ENCODE measurements at regions not wholly inside any gene's neighbourhood (a gene's known extent, or its start where the extent isn't known, plus 50 kb on each side); places are given as distances from the start of the nearest gene placed in this dataset.

- H3K27ac Mint-ChIP-seq = no peak overlapping the region
- DNase-seq (no peak), ATAC-seq (replicated peaks in 1 of 2) (no peak)
- H3K4me3 Mint-ChIP-seq = no peak overlapping the region
- no peaks in the 10 kb centered on the region for H3K27me3 Mint-ChIP-seq (ENCODE audit: low read depth)
- no peaks in the 10 kb centered on the region for H3K36me3 Mint-ChIP-seq (ENCODE audit: insufficient read depth in 2 of 2)
- H3K9me3 Mint-ChIP-seq = peaks cover 2% of the 10 kb centered on the region in 2 donors
- no peaks in the 10 kb centered on the region for H3K4me1 Mint-ChIP-seq (ENCODE audit: low read depth)
These were observed 579.2 kb upstream of the ZNF608 start for GRCh38 chr5:125325488-125326149.

DNA sequence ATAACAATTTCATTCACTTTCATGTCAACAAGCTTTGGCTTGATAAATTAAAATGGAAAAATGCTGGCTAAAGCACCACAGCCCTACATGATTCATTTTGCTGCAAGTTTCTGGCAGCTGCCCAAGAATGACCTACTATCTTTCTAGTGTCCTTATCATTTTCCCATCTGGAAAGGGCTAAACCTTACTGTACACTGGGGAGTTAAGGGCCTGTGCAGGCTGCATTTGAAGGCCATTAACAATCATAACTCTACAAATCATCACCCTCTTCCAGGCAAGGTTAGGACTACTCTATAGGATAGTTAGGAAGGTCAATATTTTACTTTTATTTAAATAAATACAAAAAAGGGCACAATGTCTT, 579.7 kb upstream of the ZNF608 start:
- Mint-ChIP-seq H3K4me1 (ENCODE audit: low read depth) (no peaks in the 10 kb centered on the region), H3K9me3 (peaks cover 2% of the 10 kb centered on the region in 2 donors), H3K27ac (no peak overlapping the region), H3K36me3 (ENCODE audit: insufficient read depth in 2 of 2) (no peaks in the 10 kb centered on the region), H3K4me3 (no peak overlapping the region), H3K27me3 (ENCODE audit: low read depth) (no peaks in the 10 kb centered on the region)
- ATAC-seq (replicated peaks in 1 of 2) = no peak
- no peak for DNase-seq

GRCh38 chr5:125327676-125328075, 581.2 kb upstream of the ZNF608 start:
- DNase-seq (no peak), ATAC-seq (replicated peaks in 1 of 2) (no peak)
- H3K9me3 Mint-ChIP-seq = peaks cover 2% of the 10 kb centered on the region in 2 donors
- no peaks in the 10 kb centered on the region for H3K27me3 Mint-ChIP-seq (ENCODE audit: low read depth)
- H3K4me1 Mint-ChIP-seq (ENCODE audit: low read depth) = no peaks in the 10 kb centered on the region
- H3K27ac Mint-ChIP-seq = no peak overlapping the region
- no peak overlapping the region for H3K4me3 Mint-ChIP-seq
- no peaks in the 10 kb centered on the region for H3K36me3 Mint-ChIP-seq (ENCODE audit: insufficient read depth in 2 of 2)

DNA sequence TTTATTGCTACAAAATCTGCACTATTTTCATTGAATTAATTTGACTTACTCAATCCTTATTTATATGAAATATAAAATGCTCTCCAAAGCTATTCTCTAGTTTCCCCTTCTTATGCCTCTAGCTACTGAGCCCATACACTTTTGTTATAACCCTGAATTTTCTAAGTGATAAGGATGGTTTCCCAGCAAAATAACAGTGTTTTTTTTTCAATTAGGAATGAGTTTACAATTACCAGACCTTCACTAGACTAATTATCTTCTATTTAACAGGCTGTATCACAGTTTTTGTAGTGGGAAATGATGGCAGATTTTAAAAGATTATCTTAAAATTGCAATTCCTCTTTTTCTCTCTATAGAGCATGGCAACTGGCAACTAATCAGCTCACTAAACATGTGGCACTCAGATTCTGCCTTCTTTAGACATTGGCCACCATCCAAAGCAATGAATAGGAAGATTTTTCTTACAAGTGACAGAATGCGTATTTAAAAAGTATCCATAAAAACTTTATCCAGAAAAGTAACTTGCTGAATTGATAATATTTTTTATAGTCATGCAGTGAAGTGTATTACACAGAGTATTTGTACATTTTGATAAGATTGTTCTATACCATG, 585.7 kb upstream of the ZNF608 start:
- peaks cover under 1 to 2% of the 10 kb centered on the region in 2 donors for H3K9me3 Mint-ChIP-seq
- DNase-seq (no peak), ATAC-seq (replicated peaks in 1 of 2) (no peak)
- no peaks in the 10 kb centered on the region for H3K36me3 Mint-ChIP-seq (ENCODE audit: insufficient read depth in 2 of 2)
- H3K27me3 Mint-ChIP-seq (ENCODE audit: low read depth) = no peaks in the 10 kb centered on the region
- no peak overlapping the region for H3K4me3 Mint-ChIP-seq
- no peaks in the 10 kb centered on the region for H3K4me1 Mint-ChIP-seq (ENCODE audit: low read depth)
- H3K27ac Mint-ChIP-seq = no peak overlapping the region

- no peaks in the 10 kb centered on the region for H3K27me3 Mint-ChIP-seq (ENCODE audit: low read depth)
- peaks cover 0 to 4% of the 10 kb centered on the region in 2 donors for H3K9me3 Mint-ChIP-seq
- H3K27ac Mint-ChIP-seq = no peak overlapping the region
- H3K36me3 Mint-ChIP-seq (ENCODE audit: insufficient read depth in 2 of 2) = no peaks in the 10 kb centered on the region
- no peak overlapping the region for H3K4me3 Mint-ChIP-seq
- H3K4me1 Mint-ChIP-seq (ENCODE audit: low read depth) = no peaks in the 10 kb centered on the region
- ATAC-seq (replicated peaks in 1 of 2) (no peak), DNase-seq (no peak)
These were observed 587.0 kb upstream of the ZNF608 start for GRCh38 chr5:125333416-125333815.

DNA sequence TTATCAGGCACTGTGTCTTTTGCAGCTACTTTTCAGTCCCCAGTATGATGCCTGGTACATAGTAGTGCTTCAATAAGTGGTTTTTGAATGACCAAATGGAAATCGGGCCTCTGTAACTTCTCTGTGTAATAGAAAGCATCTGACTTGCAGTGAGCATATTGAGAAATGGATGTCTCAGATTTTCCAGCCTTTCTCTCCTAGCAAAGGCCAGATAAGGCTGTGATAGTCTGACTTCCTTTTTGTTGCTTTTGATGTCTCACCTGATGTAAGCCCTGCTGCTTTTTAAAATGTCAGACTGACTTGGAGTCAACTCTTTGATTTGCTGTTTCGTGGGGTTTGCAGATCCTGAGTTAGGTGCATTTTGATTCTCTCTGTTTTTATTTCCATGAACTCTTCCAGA, 590.0 kb upstream of the ZNF608 start:
- peaks cover 2 to 4% of the 10 kb centered on the region in 2 donors for H3K9me3 Mint-ChIP-seq
- H3K4me1 Mint-ChIP-seq (ENCODE audit: low read depth) = no peaks in the 10 kb centered on the region
- no peaks in the 10 kb centered on the region for H3K36me3 Mint-ChIP-seq (ENCODE audit: insufficient read depth in 2 of 2)
- no peaks in the 10 kb centered on the region for H3K27me3 Mint-ChIP-seq (ENCODE audit: low read depth)
- no peak overlapping the region for H3K4me3 Mint-ChIP-seq
- DNase-seq = no peak
- no peak for ATAC-seq (replicated peaks in 1 of 2)
- no peak overlapping the region for H3K27ac Mint-ChIP-seq

GRCh38 chr5:125337294-125337693, 590.9 kb upstream of the ZNF608 start:
- Mint-ChIP-seq H3K36me3 (ENCODE audit: insufficient read depth in 2 of 2) (no peaks in the 10 kb centered on the region), H3K27ac (no peak overlapping the region), H3K9me3 (peaks cover 7 to 9% of the 10 kb centered on the region in 2 donors), H3K4me1 (ENCODE audit: low read depth) (no peaks in the 10 kb centered on the region), H3K27me3 (ENCODE audit: low read depth) (no peaks in the 10 kb centered on the region), H3K4me3 (no peak overlapping the region)
- DNase-seq = no peak
- no peak for ATAC-seq (replicated peaks in 1 of 2)

DNA sequence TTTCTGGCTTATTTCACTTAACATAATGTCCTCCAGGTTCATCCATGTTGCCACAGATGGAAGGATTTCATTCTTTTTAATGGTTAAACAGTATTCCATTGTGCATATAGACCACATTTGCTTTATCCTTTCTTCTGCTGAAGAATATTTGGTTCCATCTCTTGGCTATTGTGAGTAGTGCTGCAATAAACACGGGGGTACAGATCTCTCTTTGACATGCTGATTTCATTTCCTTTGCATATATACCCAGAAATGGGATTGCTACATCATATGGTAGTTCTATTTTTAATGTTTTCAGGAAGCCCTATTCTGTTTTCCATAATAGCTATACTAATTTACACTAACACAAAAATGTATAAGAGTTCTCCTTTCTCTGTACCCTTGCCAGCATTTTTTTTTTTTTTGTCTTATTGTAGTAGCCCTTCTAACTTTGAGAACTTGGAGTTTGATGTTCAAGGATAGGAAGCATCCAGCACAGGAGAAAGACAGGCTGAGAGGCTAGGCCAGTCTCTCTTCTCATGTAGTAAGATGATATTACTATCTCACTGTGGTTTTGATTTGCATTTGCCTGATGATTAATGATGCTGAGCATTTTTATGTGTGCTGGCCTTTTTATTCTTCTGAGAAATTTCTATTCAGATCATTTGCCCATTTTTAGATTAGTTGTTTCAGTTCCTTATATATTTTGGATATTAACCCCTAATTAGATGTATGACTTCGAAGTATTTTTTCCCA, 592.2 kb upstream of the ZNF608 start:
- H3K4me3 Mint-ChIP-seq = no peak overlapping the region
- DNase-seq (no peak), ATAC-seq (replicated peaks in 1 of 2) (no peak)
- H3K27me3 Mint-ChIP-seq (ENCODE audit: low read depth) = no peaks in the 10 kb centered on the region
- H3K36me3 Mint-ChIP-seq (ENCODE audit: insufficient read depth in 2 of 2) = no peaks in the 10 kb centered on the region
- no peaks in the 10 kb centered on the region for H3K4me1 Mint-ChIP-seq (ENCODE audit: low read depth)
- no peak overlapping the region for H3K27ac Mint-ChIP-seq
- peaks cover 9 to 11% of the 10 kb centered on the region in 2 donors for H3K9me3 Mint-ChIP-seq

DNA sequence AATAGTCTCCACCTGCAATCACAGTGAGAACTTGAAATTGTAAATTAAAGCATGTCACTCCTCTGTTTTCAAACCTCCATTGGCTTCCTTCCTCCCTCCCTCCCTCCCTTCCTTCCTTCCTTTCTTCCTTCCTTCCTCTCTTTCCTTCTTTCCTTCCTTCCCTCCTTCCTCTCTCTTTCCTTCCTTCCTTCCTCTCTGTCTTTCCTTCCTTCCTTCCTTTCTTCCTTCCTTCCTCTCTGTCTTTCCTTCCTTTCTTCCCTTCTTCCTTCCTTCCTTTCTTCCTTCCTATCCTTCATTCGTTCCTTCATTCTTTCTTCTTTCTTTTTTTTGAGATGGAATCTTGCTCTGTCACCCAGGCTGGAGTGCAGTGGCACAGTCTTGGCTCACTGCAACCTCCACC, 595.0 kb upstream of the ZNF608 start:
- Mint-ChIP-seq H3K9me3 (peaks cover 10 to 15% of the 10 kb centered on the region in 2 donors), H3K27ac (no peak overlapping the region), H3K4me3 (no peak overlapping the region), H3K4me1 (ENCODE audit: low read depth) (no peaks in the 10 kb centered on the region), H3K36me3 (ENCODE audit: insufficient read depth in 2 of 2) (no peaks in the 10 kb centered on the region), H3K27me3 (ENCODE audit: low read depth) (no peaks in the 10 kb centered on the region)
- DNase-seq (no peak), ATAC-seq (replicated peaks in 1 of 2) (no peak)

GRCh38 chr5:125343015-125343414, 596.6 kb upstream of the ZNF608 start:
- no peaks in the 10 kb centered on the region for H3K36me3 Mint-ChIP-seq (ENCODE audit: insufficient read depth in 2 of 2)
- no peak overlapping the region for H3K27ac Mint-ChIP-seq
- ATAC-seq (replicated peaks in 1 of 2) = no peak
- no peak overlapping the region for H3K4me3 Mint-ChIP-seq
- no peaks in the 10 kb centered on the region for H3K4me1 Mint-ChIP-seq (ENCODE audit: low read depth)
- no peaks in the 10 kb centered on the region for H3K27me3 Mint-ChIP-seq (ENCODE audit: low read depth)
- no peak for DNase-seq
- H3K9me3 Mint-ChIP-seq = peaks cover 8 to 15% of the 10 kb centered on the region in 2 donors

- H3K4me3 Mint-ChIP-seq = no peak overlapping the region
These were observed 599.9 kb upstream of the ZNF608 start for GRCh38 chr5:125346316-125346715.

GRCh38 chr5:125348221-125348692, 601.8 kb upstream of the ZNF608 start:
- ATAC-seq (replicated peaks in 1 of 2) (no peak), DNase-seq (no peak)
- no peaks in the 10 kb centered on the region for H3K27me3 Mint-ChIP-seq (ENCODE audit: low read depth)
- H3K36me3 Mint-ChIP-seq (ENCODE audit: insufficient read depth in 2 of 2) = no peaks in the 10 kb centered on the region
- no peak overlapping the region for H3K27ac Mint-ChIP-seq
- H3K9me3 Mint-ChIP-seq = peaks cover 7 to 8% of the 10 kb centered on the region in 2 donors
- no peak overlapping the region for H3K4me3 Mint-ChIP-seq
- no peaks in the 10 kb centered on the region for H3K4me1 Mint-ChIP-seq (ENCODE audit: low read depth)

More at GRCh38 chr5:125346316-125346715, 599.9 kb upstream of the ZNF608 start:
- ATAC-seq (replicated peaks in 1 of 2) (no peak), DNase-seq (no peak)
- Mint-ChIP-seq H3K27ac (no peak overlapping the region), H3K4me1 (ENCODE audit: low read depth) (no peaks in the 10 kb centered on the region), H3K27me3 (ENCODE audit: low read depth) (no peaks in the 10 kb centered on the region), H3K9me3 (peaks cover 10 to 12% of the 10 kb centered on the region in 2 donors), H3K36me3 (ENCODE audit: insufficient read depth in 2 of 2) (no peaks in the 10 kb centered on the region)

DNA sequence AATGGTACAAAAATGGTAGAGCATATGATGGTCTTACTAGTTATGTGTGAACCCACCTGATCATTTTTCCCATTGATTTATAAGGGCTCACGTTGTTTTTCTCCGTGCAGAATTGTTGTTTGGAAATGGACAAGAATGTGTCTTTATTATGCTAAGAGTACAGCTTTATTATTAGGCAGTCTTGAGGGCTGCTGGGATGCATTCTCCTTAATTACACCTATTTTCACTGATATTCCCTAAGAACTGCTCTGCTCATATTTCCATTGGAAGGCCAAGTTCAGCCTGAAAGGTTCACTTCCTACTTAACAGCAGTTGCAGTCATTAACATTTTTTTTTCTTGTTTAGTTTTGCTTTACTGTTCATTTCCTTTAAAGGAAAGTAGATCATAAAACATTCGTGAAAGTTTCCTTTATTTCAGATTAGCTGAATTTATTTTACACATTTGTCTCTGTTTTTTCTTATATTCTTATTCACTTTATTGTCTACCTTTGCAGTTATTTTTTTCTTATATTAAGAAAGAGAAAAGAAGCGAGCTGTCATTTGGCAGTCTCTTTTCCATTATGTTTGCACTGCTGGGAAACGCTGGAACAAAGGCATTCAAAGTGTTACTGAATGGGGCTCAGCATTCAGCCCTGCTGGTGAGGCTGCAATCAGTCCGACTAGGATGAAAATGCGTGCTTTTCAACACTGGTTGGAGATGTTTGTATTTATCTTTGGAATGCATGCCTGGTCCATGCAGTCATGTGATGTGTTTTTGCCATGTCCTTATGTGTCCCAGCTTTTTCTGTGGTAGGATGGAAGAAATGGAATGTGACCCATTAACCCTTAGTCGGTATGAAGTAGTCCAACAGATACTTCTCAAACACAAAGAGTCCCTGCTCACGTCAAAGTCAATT, 602.7 kb upstream of the ZNF608 start:
- Mint-ChIP-seq H3K4me3 (no peak overlapping the region), H3K9me3 (peaks cover 8% of the 10 kb centered on the region in 2 donors), H3K36me3 (ENCODE audit: insufficient read depth in 2 of 2) (no peaks in the 10 kb centered on the region), H3K27me3 (ENCODE audit: low read depth) (no peaks in the 10 kb centered on the region), H3K27ac (no peak overlapping the region), H3K4me1 (ENCODE audit: low read depth) (no peaks in the 10 kb centered on the region)
- no peak for ATAC-seq (replicated peaks in 1 of 2)
- no peak for DNase-seq
